K562 (cell line): ENCODE measurements at regions not wholly inside any gene's neighbourhood (a gene's known extent, or its start where the extent isn't known, plus 50 kb on each side); places are given as distances from the start of the nearest gene placed in this dataset.

Experiments
- ATAC-seq: fragments of 200-7000 bp; cut with Tn5 transposase; 3 replicates; pipeline ENCODE4 v1.9.1; 2020; ENCODE audit warnings: moderate library complexity
- BruUV-seq: library from RNA; stranded (reverse); fragments of 400-500 nt; replicated peaks from 2 replicates; lab custom pipeline; 2021; lab: Mats Ljungman, UMichigan
- CTCF ChIA-PET: fragments of 300-600 bp; formaldehyde crosslinking; extraction: SDS; loops from one replicate; lab custom pipeline; 2021; ENCODE audit warnings: low intra/inter-chr PET ratio; lab: Yijun Ruan, JAX
- POLR2A ChIA-PET: fragments of 300-600, 350-650 bp; sonication (Branson Sonifier 250); formaldehyde crosslinking; extraction: SDS; loops from one replicate; lab custom pipeline; 2021; ENCODE audit warnings: antibody characterized with exemption, inconsistent platforms; lab: Yijun Ruan, JAX
- DNase-seq, 4 experiments: peaks; one replicate each; pipeline versions ENCODE4 v3.0.0 to v3.0.0-alpha.2; 2011 to 2018; ENCODE audit warnings: low spot score in 3 of 4, mixed read lengths in 3 of 4; ENCODE audit errors: extremely low read depth in 1 of 4
- FAIRE-seq: peaks from 2 replicates; lab custom pipeline; 2011; peaks lifted over from hg19 to GRCh38; lab: Jason Lieb, UNC
- H2AFZ ChIP-seq: 2 replicates; pipeline ENCODE4 v1.6.0; 2011; ENCODE audit warnings: low read depth, low read length, control low read depth, inconsistent platforms
- H3K27ac ChIP-seq: fragments of 200-600 bp; 3 replicates; pipeline ENCODE4 v1.8.0; 2011; ENCODE audit warnings: low read depth, mild to moderate bottlenecking, control low read depth, inconsistent platforms, low read length, moderate library complexity, mixed read lengths; ENCODE audit errors: extremely low read depth
- H3K27me3 ChIP-seq, 2 experiments: fragments of 300-600 bp in 1 of 2; 2 replicates in 1 of 2; 3 replicates in 1 of 2; pipeline versions ENCODE4 v1.6.0 to v1.8.0; 2011; ENCODE audit warnings: inconsistent platforms in 2 of 2, low read length in 2 of 2, mild to moderate bottlenecking in 1 of 2, mixed read lengths in 1 of 2, moderate library complexity in 1 of 2; ENCODE audit not compliant: control insufficient read depth in 2 of 2, insufficient read depth in 2 of 2
- H3K36me3 ChIP-seq: fragments of 300-600 bp; 3 replicates; pipeline ENCODE4 v1.8.0; 2011; ENCODE audit warnings: mild to moderate bottlenecking, low read length, inconsistent platforms; ENCODE audit not compliant: control insufficient read depth, insufficient read depth
- H3K4me1 ChIP-seq, 2 experiments: fragments of 200-600 bp in 1 of 2; replicated peaks in 1 of 2; 2 replicates in 1 of 2; 3 replicates in 1 of 2; pipeline versions ENCODE4 v1.5.1 to v1.8.0; 2011; ENCODE audit warnings: inconsistent platforms in 2 of 2, low read length in 2 of 2, mild to moderate bottlenecking in 1 of 2, mixed read lengths in 1 of 2, moderate library complexity in 1 of 2; ENCODE audit not compliant: control insufficient read depth in 2 of 2, insufficient read depth in 2 of 2
- H3K4me2 ChIP-seq: 2 replicates; pipeline ENCODE4 v1.6.1; 2011; ENCODE audit warnings: low read length, control low read depth, inconsistent platforms, mixed read lengths; ENCODE audit not compliant: insufficient read depth
- H3K4me3 ChIP-seq: fragments of 200-600 bp; sonication (generic), shearing (Covaris generic); 2 replicates; pipeline ENCODE4 v1.5.1; 2016; ENCODE audit warnings: control low read depth, inconsistent platforms
- H3K79me2 ChIP-seq: fragments of 200-600 bp; 3 replicates; pipeline ENCODE4 v1.8.0; 2011; ENCODE audit warnings: low read length, inconsistent platforms; ENCODE audit not compliant: control insufficient read depth, insufficient read depth
- H3K9ac ChIP-seq, 2 experiments: 2 replicates each; pipeline versions ENCODE4 v1.6.0 to v1.6.1; 2011; ENCODE audit warnings: low read depth in 2 of 2, low read length in 2 of 2, control low read depth in 1 of 2, inconsistent platforms in 1 of 2, mild to moderate bottlenecking in 1 of 2, mixed read lengths in 1 of 2; ENCODE audit not compliant: insufficient read depth in 1 of 2
- H3K9me1 ChIP-seq: one replicate; pipeline ENCODE4 v1.6.0; 2011; ENCODE audit warnings: inconsistent platforms, mild to moderate bottlenecking, low read length, moderate library complexity; ENCODE audit not compliant: control insufficient read depth, insufficient read depth
- H3K9me3 ChIP-seq: replicated peaks from 2 replicates; pipeline ENCODE4 v1.5.1; 2011; ENCODE audit warnings: low read depth, low read length, inconsistent platforms; ENCODE audit not compliant: control insufficient read depth, insufficient read depth
- H4K20me1 ChIP-seq: replicated peaks from 2 replicates; pipeline ENCODE4 v1.6.1; 2011; ENCODE audit warnings: low read length, inconsistent platforms, mixed read lengths; ENCODE audit not compliant: control insufficient read depth, insufficient read depth
- ATF4 ChIP-seq: fragments of 450-650 bp; formaldehyde crosslinking; IDR thresholded peaks from 2 replicates; pipeline ENCODE4 v1.4.0; 2022; ENCODE audit warnings: mild to moderate bottlenecking, moderate library complexity
- DIDO1 ChIP-seq: fragments of 450-650 bp; IDR thresholded peaks from 2 replicates; pipeline ENCODE4 v1.6.1; 2016; ENCODE audit warnings: low read depth, missing biosample characterization, missing genetic modification characterization
- GTF2F1 ChIP-seq: IDR thresholded peaks from 2 replicates; pipeline ENCODE4 v1.6.1; 2011; ENCODE audit warnings: low read depth, low read length, improper control_type of control experiment
- IRF1 ChIP-seq: sonication (generic); formaldehyde crosslinking; IDR thresholded peaks from 2 replicates; pipeline ENCODE4 v1.8.0; 2022; ENCODE audit warnings: missing genetic modification reagents, mild to moderate bottlenecking, borderline replicate concordance
- KHSRP ChIP-seq: fragments of 450-650 bp; IDR thresholded peaks from 2 replicates; pipeline ENCODE4 v1.6.1; 2017
- NFRKB ChIP-seq: fragments of 450-650 bp; IDR thresholded peaks from 2 replicates; pipeline ENCODE4 v1.6.1; 2016; ENCODE audit warnings: low read depth
- PRDM10 ChIP-seq: fragments of 450-650 bp; IDR thresholded peaks from 2 replicates; pipeline ENCODE4 v1.6.1; 2018; ENCODE audit not compliant: partially characterized antibody
- RNF219 ChIP-seq: fragments of 250-450 bp; sonication (Bioruptor Pico); IDR thresholded peaks from 2 replicates; pipeline ENCODE4 v1.5.0; 2022; ENCODE audit warnings: mild to moderate bottlenecking
- U2AF1 ChIP-seq: fragments of 200-400 bp; formaldehyde crosslinking; optimal IDR thresholded peaks from 2 replicates; pipeline ENCODE3; 2017; ENCODE audit warnings: mild to moderate bottlenecking, low read depth, low read length, moderate library complexity
- ZFP1 ChIP-seq: fragments of 450-650 bp; formaldehyde crosslinking; IDR thresholded peaks from 2 replicates; pipeline ENCODE4 v1.4.0; 2020; ENCODE audit warnings: mild to moderate bottlenecking, mixed read lengths
- ZFP36 ChIP-seq: fragments of 150-350 bp; IDR thresholded peaks from 2 replicates; pipeline ENCODE4 v1.6.1; 2018; ENCODE audit warnings: low read length, low read depth; ENCODE audit not compliant: partially characterized antibody
- ZKSCAN3 ChIP-seq: fragments of 250-450 bp; sonication (Bioruptor Pico); IDR thresholded peaks from 2 replicates; pipeline ENCODE4 v1.4.0; 2020
- ZNF134 ChIP-seq: fragments of 250-450 bp; sonication (Bioruptor Pico); conservative IDR thresholded peaks from 2 replicates; pipeline ENCODE4 v1.4.0; 2020
- ZNF184 ChIP-seq: sonication (generic); formaldehyde crosslinking; IDR thresholded peaks from 2 replicates; pipeline ENCODE4 v1.5.0; 2020; ENCODE audit warnings: missing genetic modification reagents
- WGBS: fragments of 100-300 bp; shearing (Covaris generic); methylation state at CpG from one replicate; pipeline ENCODE4 v1.1.6; 2016; ENCODE audit warnings: low coverage, mixed read lengths; ENCODE audit not compliant: insufficient coverage; ENCODE audit errors: missing lambda C conversion rate; 5-methylcytosine and 5-hydroxymethylcytosine counted together
- in situ Hi-C: fragments of 300-500 bp; cut with MboI; formaldehyde crosslinking; loops from 4 replicates; pipeline ENCODE4 v1.15.0; 2018; ENCODE audit warnings: inconsistent platforms, mixed read lengths
- intact Hi-C: fragments of 100-400 bp; cut with micrococcal nuclease; formaldehyde crosslinking; loops from 2 replicates; pipeline ENCODE4 v1.14.2; 2022
- TF ChIP-seq, protein P1 (sequence below): fragments of 250-450 bp; sonication (Bioruptor Pico); IDR thresholded peaks from 2 replicates; pipeline ENCODE4 v1.4.0; 2020; ENCODE audit warnings: mild to moderate bottlenecking, moderate library complexity

DNA sequence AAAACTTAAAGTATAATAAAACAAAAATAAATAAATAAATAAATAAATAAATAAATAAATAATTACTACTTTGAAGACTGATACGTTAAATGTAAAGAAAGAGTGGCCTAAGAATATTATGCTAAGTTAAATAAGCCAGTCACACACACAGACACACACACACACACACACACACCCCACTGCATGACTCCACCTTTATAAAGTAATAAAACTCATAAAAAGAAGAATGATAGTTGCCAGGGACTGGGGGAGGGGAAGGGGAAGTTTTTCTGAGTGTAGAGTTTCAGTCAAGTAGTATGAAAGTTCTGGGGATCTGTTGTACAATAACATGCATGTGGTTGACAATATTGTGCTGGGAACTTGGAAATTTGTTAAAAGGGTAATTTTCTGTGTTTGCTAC is 1237.5 kb upstream of the GYPC start:
- Histone ChIP-seq H3K36me3 (no peaks in the 10 kb centered on the region), H2AFZ (no peak overlapping the region), H3K4me2 (no peak overlapping the region), H3K9me3 (no peaks in the 10 kb centered on the region), H3K27ac (no peak overlapping the region), H3K4me1 (no peaks in the 10 kb centered on the region), H4K20me1 (no peaks in the 10 kb centered on the region), H3K9me1 (no peaks in the 10 kb centered on the region), H3K9ac (no peak overlapping the region), H3K4me3 (no peak overlapping the region), H3K27me3 (no peaks in the 10 kb centered on the region), H3K79me2 (no peaks in the 10 kb centered on the region)
- ChIA-PET POLR2A (no interaction called here), CTCF (no interaction called here)
- WGBS: 0% methylated on average over 1 of the region's 1 CpG
- BruUV-seq: no TSS peak
- intact Hi-C loops: no loop called here
- ATAC-seq (no peak), FAIRE-seq (no peak), DNase-seq (no peak)
- in situ Hi-C loops: no loop called here
- TF ChIP-seq IRF1 (CRISPR knock-in tag) (no peak), U2AF1 (no peak), ZNF184 (no peak), GTF2F1 (no peak), ZNF134 (CRISPR knock-in tag) (no peak), ZFP1 (CRISPR knock-in tag) (no peak), KHSRP (no peak), DIDO1 (tag) (no peak), NFRKB (no peak), ZKSCAN3 (CRISPR knock-in tag) (no peak), ATF4 (CRISPR knock-in tag) (no peak), RNF219 (CRISPR knock-in tag) (no peak), ZFP36 (no peak), PRDM10 (no peak)
- TF ChIP-seq, protein P1, sequence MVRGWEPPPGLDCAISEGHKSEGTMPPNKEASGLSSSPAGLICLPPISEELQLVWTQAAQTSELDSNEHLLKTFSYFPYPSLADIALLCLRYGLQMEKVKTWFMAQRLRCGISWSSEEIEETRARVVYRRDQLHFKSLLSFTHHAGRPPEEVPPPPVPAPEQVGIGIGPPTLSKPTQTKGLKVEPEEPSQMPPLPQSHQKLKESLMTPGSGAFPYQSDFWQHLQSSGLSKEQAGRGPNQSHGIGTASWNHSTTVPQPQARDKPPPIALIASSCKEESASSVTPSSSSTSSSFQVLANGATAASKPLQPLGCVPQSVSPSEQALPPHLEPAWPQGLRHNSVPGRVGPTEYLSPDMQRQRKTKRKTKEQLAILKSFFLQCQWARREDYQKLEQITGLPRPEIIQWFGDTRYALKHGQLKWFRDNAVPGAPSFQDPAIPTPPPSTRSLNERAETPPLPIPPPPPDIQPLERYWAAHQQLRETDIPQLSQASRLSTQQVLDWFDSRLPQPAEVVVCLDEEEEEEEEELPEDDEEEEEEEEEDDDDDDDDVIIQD (CRISPR knock-in tag): no peak
